ENCODE measurements at regions not wholly inside any gene's neighbourhood (a gene's known extent, or its start where the extent isn't known, plus 50 kb on each side); places are given as distances from the start of the nearest gene placed in this dataset.
"Not testable (repeated sequence)": the region's sequence is repeated elsewhere in the genome, so short reads cannot be mapped to it uniquely, and the experiment has no call there.

GRCh38 chr7:145784809-145785780 lies 331.5 kb upstream of the CNTNAP2 start:
- DNase-seq: no peak

DNA sequence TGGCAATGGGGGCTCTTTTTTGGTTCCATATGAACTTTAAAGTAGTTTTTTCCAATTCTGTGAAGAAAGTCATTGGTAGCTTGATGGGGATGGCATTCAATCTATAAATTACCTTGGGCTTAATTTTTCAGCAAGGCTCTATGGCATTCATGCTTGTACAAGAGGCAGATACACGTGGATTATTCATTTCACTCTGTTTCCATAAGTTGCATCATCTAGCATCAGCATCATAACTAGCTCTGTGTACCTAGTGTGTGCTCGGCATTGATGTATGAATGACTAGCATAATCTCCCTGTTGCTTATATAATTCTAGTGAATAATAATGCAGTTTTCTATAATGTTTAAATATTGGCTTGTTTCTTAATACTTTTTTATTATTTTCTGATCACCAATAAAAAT lies 335.2 kb upstream of the CNTNAP2 start:
- not testable (repeated sequence) for DNase-seq

GRCh38 chr7:145779140-145779539 lies 337.5 kb upstream of the CNTNAP2 start:
- no peak for DNase-seq

- no peak for DNase-seq
Measured at GRCh38 chr7:145774777-145775176, 341.8 kb upstream of the CNTNAP2 start.

GRCh38 chr7:145753004-145753403 lies 363.6 kb upstream of the CNTNAP2 start:
- DNase-seq: no peak

DNA sequence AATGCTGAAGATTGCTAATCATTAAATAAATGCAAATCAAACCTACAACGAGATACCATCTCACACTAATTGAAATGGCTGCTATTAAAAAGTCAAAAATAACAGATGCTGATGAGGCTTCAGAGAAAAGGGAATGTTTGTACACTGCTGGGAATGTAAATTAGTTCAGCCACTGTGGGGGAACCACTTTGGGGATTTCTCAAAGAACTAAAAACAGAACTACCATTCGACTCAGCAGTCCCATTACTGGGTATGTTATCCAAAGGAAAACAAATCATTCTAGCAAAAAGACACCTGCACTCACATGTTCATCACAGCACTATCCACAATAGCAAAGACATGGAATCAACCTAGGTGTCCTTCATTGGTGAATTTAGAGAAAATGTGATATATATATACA lies 379.0 kb upstream of the CNTNAP2 start:
- DNase-seq: no peak

DNA sequence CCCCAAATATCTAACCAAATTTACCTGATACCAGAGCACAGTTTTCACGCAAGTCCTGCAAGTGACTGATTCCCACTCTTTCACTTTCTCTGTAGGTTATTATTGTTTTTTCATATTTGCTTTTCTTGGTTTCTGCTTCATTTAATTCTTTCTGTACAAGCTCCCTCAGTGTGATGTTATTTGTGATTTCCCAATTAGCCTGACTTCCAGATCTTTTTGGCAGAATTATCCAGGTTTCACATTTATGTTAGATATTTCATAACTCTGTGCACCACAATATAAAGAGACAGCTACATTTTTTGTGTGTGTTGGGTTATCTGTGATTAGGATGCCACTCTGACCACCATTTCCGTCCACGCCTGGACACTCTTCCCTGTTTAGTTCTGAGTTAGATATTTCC lies 381.5 kb upstream of the CNTNAP2 start:
- DNase-seq: no peak

- DNase-seq: no peak
Measured at GRCh38 chr7:145732521-145732920, 384.1 kb upstream of the CNTNAP2 start.

GRCh38 chr7:145729691-145730090 lies 386.9 kb upstream of the CNTNAP2 start:
- DNase-seq: no peak

- no peak for DNase-seq
Measured at GRCh38 chr7:145718129-145718528, 398.5 kb upstream of the CNTNAP2 start.

GRCh38 chr7:145700488-145700887 lies 416.1 kb upstream of the CNTNAP2 start:
- no peak for DNase-seq

DNA sequence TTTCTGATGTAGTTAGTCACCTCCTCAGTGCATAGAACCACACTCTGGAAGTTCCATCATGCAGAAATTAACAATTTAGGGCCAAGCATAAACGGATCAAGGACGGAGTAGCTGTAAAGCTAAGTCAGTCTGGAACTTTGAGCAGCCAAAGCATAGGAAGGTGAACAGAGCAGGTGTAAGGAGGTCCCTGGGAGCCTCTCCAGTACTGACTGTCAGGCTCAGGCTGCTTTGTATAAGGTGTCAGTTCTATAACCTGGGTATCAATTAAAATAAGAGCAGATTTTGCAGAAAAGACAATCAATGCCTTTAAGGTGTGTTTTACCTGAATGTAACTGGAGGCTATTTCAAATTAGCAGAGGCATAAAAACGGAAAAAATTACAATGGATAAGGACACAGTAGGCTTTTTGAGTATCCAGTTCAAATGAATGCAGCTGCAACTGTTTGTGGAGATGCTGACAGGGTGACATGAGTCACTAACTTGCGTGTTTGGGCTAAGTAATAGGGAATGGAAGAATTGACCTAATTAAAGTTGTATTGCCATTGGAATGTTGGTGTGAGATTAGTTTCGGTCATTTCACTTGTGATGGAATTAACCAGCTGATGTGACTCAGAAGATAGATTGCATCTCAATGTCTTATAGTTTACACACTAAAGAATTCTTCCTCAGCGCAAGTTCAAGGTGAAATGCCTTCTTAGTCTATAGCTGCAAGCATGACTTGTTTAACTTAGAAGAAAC lies 417.9 kb upstream of the CNTNAP2 start:
- no peak for DNase-seq

DNA sequence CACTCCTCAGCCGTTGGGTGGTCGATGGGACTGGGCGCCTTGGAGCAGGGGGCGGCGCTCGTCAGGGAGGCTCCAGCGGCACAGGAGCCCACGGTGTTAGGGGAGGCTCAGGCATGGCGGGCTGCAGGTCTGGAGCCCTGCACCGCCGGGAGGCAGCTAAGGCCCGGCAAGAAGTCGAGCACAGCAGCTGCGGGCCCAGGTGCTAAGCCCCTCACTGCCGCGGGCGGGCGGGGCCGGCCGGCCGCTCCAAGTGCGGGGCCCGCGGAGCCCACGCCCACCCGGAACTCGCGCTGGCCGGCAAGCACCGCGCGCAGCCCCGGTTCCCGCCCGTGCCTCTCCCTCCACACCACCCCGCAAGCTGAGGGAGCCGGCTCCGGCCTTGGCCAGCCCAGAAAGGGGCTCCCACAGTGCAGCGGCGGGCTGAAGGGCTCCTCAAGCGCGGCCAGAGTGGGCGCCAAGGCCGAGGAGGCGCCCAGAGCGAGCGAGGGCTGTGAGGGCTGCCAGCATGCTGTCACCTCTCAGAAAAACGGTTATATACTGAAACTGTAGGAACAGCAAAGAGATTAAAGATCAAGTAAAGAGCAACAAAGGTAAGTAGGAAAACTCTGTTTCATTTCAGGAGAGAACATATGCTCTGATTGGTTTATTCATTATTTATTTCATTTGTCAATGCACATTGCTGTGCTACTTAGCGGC lies 419.0 kb upstream of the CNTNAP2 start:
- not testable (repeated sequence) for DNase-seq

- no peak for DNase-seq
Measured at GRCh38 chr7:145696071-145696470, 420.5 kb upstream of the CNTNAP2 start.

DNA sequence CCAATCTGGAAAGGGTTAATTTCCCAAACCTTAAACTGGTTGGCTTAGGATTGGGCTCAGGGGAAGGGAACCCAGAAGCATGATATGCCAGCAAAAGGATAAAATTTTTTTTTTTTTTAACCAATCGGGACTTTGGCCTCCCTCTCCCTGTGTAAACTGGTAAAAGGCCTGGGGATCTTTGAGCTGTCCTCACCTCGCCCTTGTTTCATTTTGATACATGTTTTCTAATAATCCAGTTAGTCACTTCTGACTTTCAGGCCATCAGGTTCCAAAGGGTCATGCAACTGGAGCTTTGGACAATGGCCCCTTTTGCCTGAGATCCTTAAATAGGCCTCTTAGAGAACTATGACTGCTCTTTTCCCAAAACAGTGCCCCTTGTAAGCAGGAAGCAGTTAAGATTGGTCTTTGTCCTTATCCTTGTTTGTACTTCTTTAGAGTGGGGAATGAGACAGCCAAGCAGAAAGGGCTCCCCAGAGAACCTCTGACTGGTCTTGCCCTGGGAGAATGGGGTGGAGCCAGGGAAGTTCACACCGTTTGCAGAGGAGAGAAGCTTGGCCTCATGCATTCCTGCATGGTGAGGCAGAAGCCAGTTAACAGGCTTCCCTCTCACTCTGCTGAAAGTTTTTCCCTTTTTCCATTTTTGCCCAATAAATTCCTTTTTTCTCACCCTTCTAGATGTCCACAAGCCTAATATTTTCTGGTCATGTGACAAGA lies 424.2 kb upstream of the CNTNAP2 start:
- no peak for DNase-seq

DNA sequence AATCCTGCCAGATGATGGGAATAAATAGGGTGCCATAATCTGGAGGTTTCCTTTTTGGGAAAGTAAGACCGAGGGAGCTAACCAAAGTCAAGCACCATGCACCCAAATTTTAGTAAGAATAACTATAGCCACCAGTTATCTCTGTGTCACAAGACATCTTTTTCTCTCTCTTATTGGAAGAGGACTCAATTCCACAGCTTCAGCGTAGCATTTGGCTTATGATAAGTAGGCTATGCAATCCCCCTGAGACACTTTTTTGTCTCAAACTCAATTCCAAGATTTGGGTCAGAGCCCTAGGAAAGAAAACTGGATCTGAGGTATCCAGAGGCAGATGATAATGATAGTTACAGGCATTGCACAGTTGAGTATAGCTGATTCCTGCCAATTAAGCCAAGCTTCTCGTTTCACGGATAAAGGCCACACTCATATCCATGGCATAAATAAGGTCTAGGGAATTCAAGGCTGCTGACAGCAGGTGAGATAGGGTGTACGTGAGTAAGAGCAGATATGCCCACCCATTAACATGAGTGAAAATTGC lies 425.2 kb upstream of the CNTNAP2 start:
- no peak for DNase-seq

- DNase-seq: no peak
Measured at GRCh38 chr7:145681646-145682045, 435.0 kb upstream of the CNTNAP2 start.

GRCh38 chr7:145681159-145681558 lies 435.4 kb upstream of the CNTNAP2 start:
- no peak for DNase-seq

DNA sequence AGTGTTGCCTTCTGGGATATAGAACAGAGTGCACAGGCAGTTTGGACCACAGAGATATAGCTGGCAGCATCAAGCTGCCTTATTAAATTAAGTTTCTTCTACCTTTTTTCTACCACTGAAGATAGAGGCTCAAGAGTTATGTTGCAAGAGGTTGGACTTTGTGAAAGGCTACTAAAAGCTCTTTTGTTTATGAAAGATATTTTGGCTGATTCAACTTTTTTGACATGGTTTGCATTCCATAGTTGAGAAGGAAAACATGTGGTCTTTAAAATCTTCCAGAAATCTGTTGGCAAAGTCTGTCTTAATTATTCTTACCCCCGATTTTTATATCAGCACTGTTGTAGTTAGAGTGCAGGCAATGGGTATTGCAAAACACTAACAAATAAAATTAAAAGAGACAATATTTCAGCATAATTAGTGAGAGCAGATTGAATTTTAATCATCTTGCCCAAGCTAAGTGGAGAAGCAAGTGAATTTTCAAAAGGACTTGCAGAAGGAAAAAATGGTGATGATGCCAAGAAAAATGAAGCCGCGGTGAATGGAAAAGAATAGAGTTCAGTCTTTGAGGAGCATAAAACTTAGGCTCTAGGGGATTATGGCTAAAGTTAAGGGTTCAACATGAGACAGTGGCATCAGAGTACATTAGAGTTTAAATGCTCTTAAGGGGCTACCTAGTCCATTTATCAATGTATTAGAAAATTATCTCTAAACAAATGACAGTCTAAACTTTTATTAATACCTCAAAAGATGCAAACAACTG lies 450.9 kb upstream of the CNTNAP2 start:
- no peak for DNase-seq

DNA sequence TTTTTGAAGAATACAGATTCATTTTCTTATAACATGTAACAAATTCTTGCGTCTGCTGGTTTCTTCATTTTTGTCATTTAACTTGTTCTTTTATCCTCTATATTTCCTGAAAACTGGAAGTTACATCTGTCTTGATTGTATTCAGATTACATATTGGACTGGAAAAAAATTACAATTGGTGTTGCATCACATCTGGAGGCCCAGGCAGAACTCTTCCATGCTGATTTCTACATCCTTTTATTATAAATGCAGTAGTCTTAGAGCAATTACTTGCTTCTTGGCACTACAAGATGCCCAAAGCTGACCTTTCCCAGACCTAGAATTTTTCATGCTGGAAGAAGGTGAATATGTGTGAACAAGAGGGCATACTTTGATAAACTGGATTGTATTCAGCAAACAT lies 460.9 kb upstream of the CNTNAP2 start:
- no peak for DNase-seq

GRCh38 chr7:145645135-145645515 lies 471.5 kb upstream of the CNTNAP2 start:
- no peak for DNase-seq
